BE2C (cell line): ENCODE measurements at regions not wholly inside any gene's neighbourhood (a gene's known extent, or its start where the extent isn't known, plus 50 kb on each side); places are given as distances from the start of the nearest gene placed in this dataset.

Source experiments
- DNase-seq: peaks from one replicate; pipeline ENCODE4 v3.0.0-alpha.2; 2020
- H3K27me3 ChIP-seq: fragments of 250-450 bp; sonication (Bioruptor Pico); 2 replicates; pipeline ENCODE4 v1.5.1; 2020; ENCODE audit warnings: mild to moderate bottlenecking
- H3K36me3 ChIP-seq: fragments of 250-450 bp; sonication (Bioruptor Pico); 2 replicates; pipeline ENCODE4 v1.5.1; 2020; ENCODE audit warnings: mild to moderate bottlenecking
- H3K4me1 ChIP-seq: fragments of 250-450 bp; sonication (Bioruptor Pico); 2 replicates; pipeline ENCODE4 v1.5.1; 2020
- H3K4me3 ChIP-seq: 2 replicates; pipeline ENCODE4 v1.5.1; 2011; ENCODE audit warnings: low read depth, low read length
- H3K9me3 ChIP-seq: fragments of 250-450 bp; sonication (Bioruptor Pico); 2 replicates; pipeline ENCODE4 v1.5.1; 2020
- CTCF ChIP-seq: IDR thresholded peaks from 2 replicates; pipeline ENCODE4 v1.5.1; 2012; ENCODE audit warnings: mild to moderate bottlenecking, low read depth, low read length

- no peaks in the 10 kb centered on the region for H3K9me3 ChIP-seq
- H3K36me3 ChIP-seq: no peaks in the 10 kb centered on the region
- TF ChIP-seq CTCF: no peak
- no peaks in the 10 kb centered on the region for H3K4me1 ChIP-seq
- DNase-seq: no peak
- H3K27me3 ChIP-seq: no peaks in the 10 kb centered on the region
- H3K4me3 ChIP-seq: no peak overlapping the region
Measured at GRCh38 chr18:39191931-39192330, 1626.3 kb upstream of the CELF4 start.

GRCh38 chr18:39191058-39191457, 1625.5 kb upstream of the CELF4 start:
- Histone ChIP-seq H3K4me1 (no peaks in the 10 kb centered on the region), H3K4me3 (no peak overlapping the region), H3K27me3 (no peaks in the 10 kb centered on the region), H3K9me3 (no peaks in the 10 kb centered on the region), H3K36me3 (no peaks in the 10 kb centered on the region)
- TF ChIP-seq CTCF: no peak
- no peak for DNase-seq

DNA sequence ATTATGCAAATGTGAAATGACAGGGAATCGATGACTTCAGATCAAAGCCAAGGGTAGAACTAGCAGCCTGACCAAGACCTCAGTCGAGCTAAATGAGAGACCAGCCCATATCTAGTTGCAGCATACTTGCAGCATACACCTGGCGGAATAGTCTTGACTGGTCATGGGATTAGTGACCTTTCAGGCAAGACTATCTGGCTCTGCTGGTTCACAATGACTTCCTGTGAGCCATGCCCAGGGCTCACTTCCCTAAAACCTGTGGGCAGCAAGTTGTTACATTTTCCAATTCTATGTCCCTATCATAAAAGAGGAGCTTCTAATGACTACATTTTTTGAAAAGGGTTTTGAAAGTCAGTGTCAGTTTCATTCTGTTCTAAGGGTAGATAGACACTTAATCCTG, 1624.9 kb upstream of the CELF4 start:
- no peaks in the 10 kb centered on the region for H3K27me3 ChIP-seq
- H3K4me1 ChIP-seq: no peaks in the 10 kb centered on the region
- H3K4me3 ChIP-seq: no peak overlapping the region
- H3K36me3 ChIP-seq: no peaks in the 10 kb centered on the region
- no peaks in the 10 kb centered on the region for H3K9me3 ChIP-seq
- no peak for DNase-seq
- TF ChIP-seq CTCF: no peak

GRCh38 chr18:39188278-39188677, 1622.7 kb upstream of the CELF4 start:
- Histone ChIP-seq H3K36me3 (no peaks in the 10 kb centered on the region), H3K4me1 (no peaks in the 10 kb centered on the region), H3K9me3 (no peaks in the 10 kb centered on the region), H3K27me3 (no peaks in the 10 kb centered on the region), H3K4me3 (no peak overlapping the region)
- no peak for TF ChIP-seq CTCF
- DNase-seq: no peak

- Histone ChIP-seq H3K4me3 (no peak overlapping the region), H3K9me3 (no peaks in the 10 kb centered on the region), H3K36me3 (no peaks in the 10 kb centered on the region), H3K27me3 (no peaks in the 10 kb centered on the region), H3K4me1 (no peaks in the 10 kb centered on the region)
- DNase-seq: no peak
- no peak for TF ChIP-seq CTCF
Measured at GRCh38 chr18:39186008-39186407, 1620.4 kb upstream of the CELF4 start.

DNA sequence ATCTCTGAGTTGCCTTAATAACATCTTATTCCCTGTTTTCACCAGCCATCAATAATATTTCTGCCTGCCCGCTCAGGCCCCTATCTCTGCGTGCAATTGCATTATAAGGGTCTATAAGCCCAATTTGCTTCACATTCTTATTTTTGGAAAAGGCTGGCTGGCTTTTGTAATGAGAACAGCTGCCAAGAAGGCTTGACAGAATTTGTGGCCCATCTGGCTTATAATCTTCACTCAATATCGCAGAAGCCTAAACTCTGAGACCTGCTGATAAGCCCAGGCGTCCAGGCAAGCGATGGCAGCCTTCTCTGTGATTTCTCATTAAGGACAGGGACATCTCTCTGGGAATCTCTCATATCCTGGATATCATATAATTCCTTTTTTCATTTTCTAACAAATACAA, 1618.6 kb upstream of the CELF4 start:
- H3K36me3 ChIP-seq: no peaks in the 10 kb centered on the region
- no peak for DNase-seq

More for the DNA sequence above, 1618.6 kb upstream of the CELF4 start:
- H3K27me3 ChIP-seq: no peaks in the 10 kb centered on the region
- H3K4me3 ChIP-seq: no peak overlapping the region
- H3K9me3 ChIP-seq: no peaks in the 10 kb centered on the region
- TF ChIP-seq CTCF: no peak
- H3K4me1 ChIP-seq: no peaks in the 10 kb centered on the region
